ENCODE measurements at regions not wholly inside any gene's neighbourhood (a gene's known extent, or its start where the extent isn't known, plus 50 kb on each side); places are given as distances from the start of the nearest gene placed in this dataset.

DNA sequence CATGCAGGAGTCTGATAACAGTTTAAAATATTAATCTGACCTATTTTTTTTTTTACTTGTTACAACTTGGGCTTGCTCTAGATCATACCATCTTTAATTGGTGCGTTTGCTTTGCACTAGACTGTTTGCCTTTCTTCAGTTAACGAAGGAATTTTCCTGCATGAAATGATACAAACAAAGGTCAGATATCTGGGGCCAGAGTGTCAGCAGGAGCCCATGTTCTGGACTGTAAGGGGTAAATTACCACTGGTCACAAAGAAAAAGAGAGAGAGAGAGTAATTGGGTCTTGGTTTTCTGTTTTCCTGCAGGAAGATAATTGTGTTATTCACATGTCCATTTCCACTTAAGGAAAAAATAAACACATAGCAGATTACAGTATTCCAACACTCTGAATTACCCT is 399.4 kb upstream of the MARCKS start:
- H3K9me3 ChIP-seq: no peaks in the 10 kb centered on the region
- peak overlapping the region in 1 of 4 donors; percentile 14 for H3K27ac ChIP-seq
- H3K4me3 ChIP-seq: no peak overlapping the region
- ATAC-seq (ENCODE audit: low FRiP score in 2 of 2) (no peak), DNase-seq (no peak)
- no peaks in the 10 kb centered on the region for H3K36me3 ChIP-seq
- TF ChIP-seq EP300 (IDR thresholded peaks at IDR 0.05): no peak
- no peak for TF ChIP-seq POLR2A (IDR thresholded peaks at IDR 0.05)
- TF ChIP-seq POLR2AphosphoS5 (IDR thresholded peaks at IDR 0.05): no peak
- no peak for TF ChIP-seq CTCF (IDR thresholded peaks at IDR 0.05)
- no peaks in the 10 kb centered on the region for H3K27me3 ChIP-seq
- peaks cover 0 to 14% (median 10%) of the 10 kb centered on the region in 4 donors for H3K4me1 ChIP-seq
- 64 to 65% methylated on average over 2 of the region's 2 CpGs for WGBS, 2 donors

DNA sequence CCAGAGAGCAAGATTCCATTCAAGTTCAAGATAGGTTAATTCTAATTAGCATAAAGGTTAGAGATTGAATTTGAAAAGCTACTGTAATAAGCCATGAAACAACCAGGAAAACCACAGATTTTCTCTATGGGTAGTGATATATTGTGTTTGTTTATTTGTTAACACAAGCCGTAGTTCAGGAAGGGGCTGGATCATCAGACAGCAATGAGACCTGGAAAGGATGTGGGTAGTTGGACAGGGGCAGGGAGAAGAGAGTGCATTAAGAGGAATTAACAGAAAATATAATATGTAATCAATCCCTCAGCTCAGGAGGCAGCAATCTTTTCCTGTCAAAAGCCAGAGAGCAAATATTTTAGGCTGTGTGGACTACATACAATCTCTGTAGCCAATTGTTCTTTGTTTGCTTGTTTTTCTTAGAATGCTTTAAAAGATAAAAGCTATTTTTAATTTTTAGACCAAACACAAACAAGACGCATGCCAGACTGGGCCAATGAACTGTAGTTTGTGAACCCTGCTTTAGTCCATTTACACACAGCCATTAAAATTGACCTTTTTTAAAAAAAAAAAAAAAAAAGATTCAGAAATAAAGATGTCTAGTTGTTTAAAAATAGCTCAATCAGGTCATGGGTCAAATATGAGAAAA is 398.7 kb upstream of the MARCKS start:
- Histone ChIP-seq H3K27me3 (no peaks in the 10 kb centered on the region), H3K4me1 (peaks cover 0 to 14% (median 10%) of the 10 kb centered on the region in 4 donors), H3K36me3 (no peaks in the 10 kb centered on the region), H3K9me3 (no peaks in the 10 kb centered on the region), H3K4me3 (no peak overlapping the region), H3K27ac (peak overlapping the region in 1 of 4 donors; percentile 14)
- ATAC-seq (ENCODE audit: low FRiP score in 2 of 2) (no peak), DNase-seq (no peak)
- TF ChIP-seq CTCF (IDR thresholded peaks at IDR 0.05) (no peak), EP300 (IDR thresholded peaks at IDR 0.05) (no peak), POLR2A (IDR thresholded peaks at IDR 0.05) (no peak), POLR2AphosphoS5 (IDR thresholded peaks at IDR 0.05) (no peak)
- WGBS, 2 donors: 35 to 36% methylated on average over 2 of the region's 2 CpGs

DNA sequence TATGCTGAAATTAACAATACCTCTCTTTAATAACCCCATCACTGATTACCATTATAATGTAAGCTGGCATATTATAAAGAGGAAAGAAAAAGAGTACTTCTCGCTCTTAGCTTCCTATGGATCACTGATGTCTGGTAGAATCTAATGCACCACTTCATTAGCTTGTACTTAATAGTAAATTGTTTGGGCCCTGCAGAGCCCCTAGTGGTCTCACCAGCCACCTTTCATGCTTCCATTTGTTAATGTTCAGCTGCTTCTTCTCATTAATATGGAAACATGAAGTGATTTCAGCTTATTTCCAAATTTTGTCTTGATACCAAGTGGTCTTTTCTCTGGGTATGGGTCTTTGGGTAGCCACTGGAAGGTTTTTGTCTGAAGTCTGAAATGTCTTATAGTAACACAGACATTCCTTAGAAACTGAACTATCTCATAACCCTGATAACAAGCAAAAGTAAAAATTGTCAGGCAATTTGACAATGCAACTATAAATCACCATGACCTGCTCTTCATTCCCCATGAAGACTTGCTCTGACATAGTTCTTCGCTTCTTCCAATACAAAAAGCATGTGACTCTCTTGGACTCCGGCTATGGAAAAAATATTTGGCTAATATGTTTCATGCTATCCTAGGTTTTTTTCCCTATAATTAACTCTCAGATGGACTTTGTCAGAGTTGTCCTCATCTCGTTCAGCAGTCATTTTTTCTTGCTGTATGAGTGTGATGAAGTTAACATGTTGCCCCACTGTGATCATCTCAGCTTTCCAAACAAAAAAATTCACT is 395.8 kb upstream of the MARCKS start:
- ATAC-seq (ENCODE audit: low FRiP score in 2 of 2) (no peak), DNase-seq (no peak)
- 82 to 89% methylated on average over 4 of the region's 4 CpGs for WGBS, 2 donors

GRCh38 chr6:113464536-113464935 is 392.6 kb upstream of the MARCKS start:
- WGBS, 2 donors: 78 to 88% methylated on average over 3 of the region's 3 CpGs
- no peaks in the 10 kb centered on the region for H3K9me3 ChIP-seq
- H3K36me3 ChIP-seq: no peaks in the 10 kb centered on the region
- no peaks in the 10 kb centered on the region for H3K4me1 ChIP-seq
- peak overlapping the region in 1 of 4 donors; percentile 59 for H3K27ac ChIP-seq
- DNase-seq (no peak), ATAC-seq (ENCODE audit: low FRiP score in 2 of 2) (no peak)
- TF ChIP-seq POLR2AphosphoS5 (IDR thresholded peaks at IDR 0.05) (no peak), EP300 (IDR thresholded peaks at IDR 0.05) (no peak), POLR2A (IDR thresholded peaks at IDR 0.05) (no peak), CTCF (IDR thresholded peaks at IDR 0.05) (no peak)
- no peak overlapping the region for H3K4me3 ChIP-seq
- H3K27me3 ChIP-seq: no peaks in the 10 kb centered on the region

More for the DNA sequence above, 395.8 kb upstream of the MARCKS start:
- no peak for TF ChIP-seq POLR2A (IDR thresholded peaks at IDR 0.05)
- no peak for TF ChIP-seq POLR2AphosphoS5 (IDR thresholded peaks at IDR 0.05)
- no peak for TF ChIP-seq EP300 (IDR thresholded peaks at IDR 0.05)
- TF ChIP-seq CTCF (IDR thresholded peaks at IDR 0.05): no peak
- Histone ChIP-seq H3K9me3 (no peaks in the 10 kb centered on the region), H3K4me1 (peaks cover 0 to 14% (median 10%) of the 10 kb centered on the region in 4 donors), H3K4me3 (no peak overlapping the region), H3K27me3 (no peaks in the 10 kb centered on the region), H3K27ac (no peak overlapping the region), H3K36me3 (no peaks in the 10 kb centered on the region)
